Keratinocyte (primary cell): ENCODE measurements at regions not wholly inside any gene's neighbourhood (a gene's known extent, or its start where the extent isn't known, plus 50 kb on each side); places are given as distances from the start of the nearest gene placed in this dataset.

Experiments used
- CTCF ChIP-seq, 3 experiments: IDR thresholded peaks in 1 of 3; conservative IDR thresholded peaks in 1 of 3; optimal IDR thresholded peaks in 1 of 3; 2 replicates in 2 of 3; 3 replicates in 1 of 3; pipeline versions ENCODE3 to v1.5.1; 2011; ENCODE audit warnings: low read length in 3 of 3, mild to moderate bottlenecking in 3 of 3, moderate library complexity in 2 of 3, control low read depth in 1 of 3, inconsistent platforms in 1 of 3; ENCODE audit not compliant: insufficient read depth in 2 of 3; ENCODE audit errors: extremely low read depth in 1 of 3
- EZH2 ChIP-seq: IDR thresholded peaks from one replicate; pipeline ENCODE4 v1.6.1; 2012; ENCODE audit warnings: inconsistent platforms, mild to moderate bottlenecking, low read length, moderate library complexity

- TF ChIP-seq CTCF (optimal IDR thresholded peaks at IDR 0.05 in 1 of 3, IDR thresholded peaks at IDR 0.05 in 1 of 3, conservative IDR thresholded peaks at IDR 0.05 in 1 of 3; ENCODE audit: extremely low read depth in 1 of 3, insufficient read depth in 2 of 3, low read length in 3 of 3) (no peak), EZH2 (no peak)
Observed at GRCh38 chr5:89015409-89015808, 132.4 kb upstream of the MEF2C start.
